SK-N-SH treated with all-trans-retinoic acid at 6 μM for 48 hours (cell line): ENCODE measurements at regions not wholly inside any gene's neighbourhood (a gene's known extent, or its start where the extent isn't known, plus 50 kb on each side); places are given as distances from the start of the nearest gene placed in this dataset.

Experiments used
- ZFP3 ChIP-seq: fragments of 250-450 bp; sonication (Bioruptor Pico); IDR thresholded peaks from 2 replicates; pipeline ENCODE4 v1.5.0; 2020; ENCODE audit warnings: mild to moderate bottlenecking, moderate library complexity
- ZFP30 ChIP-seq: fragments of 450-650 bp; formaldehyde crosslinking; IDR thresholded peaks from 2 replicates; pipeline ENCODE4 v1.5.0; 2022; ENCODE audit warnings: mild to moderate bottlenecking, moderate library complexity
- TF ChIP-seq, protein P1 (sequence below): fragments of 250-450 bp; sonication (Bioruptor Pico); IDR thresholded peaks from 2 replicates; pipeline ENCODE4 v1.5.1; 2021; ENCODE audit warnings: mild to moderate bottlenecking, moderate library complexity

DNA sequence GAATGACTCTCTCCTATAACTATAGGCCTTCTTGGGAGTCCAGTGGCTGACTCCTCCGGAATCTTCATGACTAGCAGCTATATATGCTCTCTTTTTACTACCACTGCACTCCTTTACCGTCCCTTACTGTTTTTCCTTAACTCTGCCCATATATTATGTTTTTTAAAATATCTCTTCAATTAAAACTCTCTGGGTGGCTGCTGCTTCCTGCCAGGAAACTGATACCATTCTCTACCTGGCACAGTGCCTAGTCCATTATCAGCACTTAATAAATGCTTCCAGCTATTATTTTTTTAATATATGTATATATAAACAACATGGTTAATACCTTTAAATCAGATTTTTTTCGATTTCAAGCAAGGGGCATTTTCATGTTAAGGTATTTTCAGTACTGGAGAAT is 136.6 kb upstream of the FAM47B start:
- TF ChIP-seq, protein P1, sequence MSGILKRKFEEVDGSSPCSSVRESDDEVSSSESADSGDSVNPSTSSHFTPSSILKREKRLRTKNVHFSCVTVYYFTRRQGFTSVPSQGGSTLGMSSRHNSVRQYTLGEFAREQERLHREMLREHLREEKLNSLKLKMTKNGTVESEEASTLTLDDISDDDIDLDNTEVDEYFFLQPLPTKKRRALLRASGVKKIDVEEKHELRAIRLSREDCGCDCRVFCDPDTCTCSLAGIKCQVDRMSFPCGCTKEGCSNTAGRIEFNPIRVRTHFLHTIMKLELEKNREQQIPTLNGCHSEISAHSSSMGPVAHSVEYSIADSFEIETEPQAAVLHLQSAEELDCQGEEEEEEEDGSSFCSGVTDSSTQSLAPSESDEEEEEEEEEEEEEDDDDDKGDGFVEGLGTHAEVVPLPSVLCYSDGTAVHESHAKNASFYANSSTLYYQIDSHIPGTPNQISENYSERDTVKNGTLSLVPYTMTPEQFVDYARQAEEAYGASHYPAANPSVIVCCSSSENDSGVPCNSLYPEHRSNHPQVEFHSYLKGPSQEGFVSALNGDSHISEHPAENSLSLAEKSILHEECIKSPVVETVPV (CRISPR knock-in tag), result no peak
- no peak for TF ChIP-seq ZFP3 (CRISPR knock-in tag)
- TF ChIP-seq ZFP30 (CRISPR knock-in tag), result no peak
